NCI-H2029 (cell line): ENCODE measurements at regions not wholly inside any gene's neighbourhood (a gene's known extent, or its start where the extent isn't known, plus 50 kb on each side); places are given as distances from the start of the nearest gene placed in this dataset.
"Not testable (repeated sequence)": the region's sequence is repeated elsewhere in the genome, so short reads cannot be mapped to it uniquely, and the experiment has no call there.

ENCODE experiments used
- DNase-seq: peaks from one replicate; lab custom pipeline; 2025; lab: John Stamatoyannopoulos, UW

DNA sequence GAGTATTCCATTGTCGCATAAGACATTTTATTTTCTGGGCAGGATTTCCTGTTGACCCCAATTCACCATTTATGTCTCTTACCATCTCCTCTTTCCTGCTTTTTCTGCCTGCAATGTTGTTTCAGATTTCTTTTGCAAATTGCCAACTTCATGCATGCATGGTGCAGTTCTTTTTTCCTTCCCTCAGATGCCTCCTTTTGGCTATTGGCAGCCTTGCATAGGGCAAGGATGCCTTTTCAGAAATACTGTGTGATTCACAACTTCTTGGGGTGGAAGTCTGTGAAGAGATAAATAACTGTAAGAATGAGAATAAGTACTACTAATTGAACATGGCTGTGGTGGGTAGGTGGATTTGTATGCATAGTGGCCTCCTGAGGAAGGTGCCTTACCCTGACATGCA is 116.7 kb downstream of the SOX4 start:
- DNase-seq: no peak

- no peak for DNase-seq
These were observed 117.5 kb downstream of the SOX4 start for GRCh38 chr6:21710908-21711627.

- no peak for DNase-seq
These were observed 118.7 kb downstream of the SOX4 start for GRCh38 chr6:21712213-21712612.

DNA sequence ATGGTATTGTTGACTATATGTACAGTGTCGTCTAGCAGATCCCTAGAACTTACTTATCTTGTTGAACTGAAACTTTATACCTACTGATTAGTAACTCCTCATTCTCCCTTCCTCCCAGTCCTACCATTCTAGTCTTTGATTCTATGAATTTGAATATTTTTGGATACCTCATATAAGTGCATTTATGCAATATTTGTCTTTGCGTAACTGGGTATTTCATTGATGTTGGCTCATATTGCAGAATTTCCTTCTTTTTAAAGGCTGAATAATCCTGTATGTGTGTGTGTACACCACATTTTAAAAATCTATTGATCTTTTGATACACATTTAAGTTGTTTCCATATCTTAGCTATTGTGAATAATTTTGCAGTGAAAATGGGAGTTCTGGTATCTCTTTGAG is 119.9 kb downstream of the SOX4 start:
- DNase-seq: no peak

GRCh38 chr6:21715180-21715579 is 121.6 kb downstream of the SOX4 start:
- no peak for DNase-seq

GRCh38 chr6:21722510-21722909 is 129.0 kb downstream of the SOX4 start:
- DNase-seq: no peak

GRCh38 chr6:21726676-21727075 is 133.1 kb downstream of the SOX4 start:
- DNase-seq: no peak

DNA sequence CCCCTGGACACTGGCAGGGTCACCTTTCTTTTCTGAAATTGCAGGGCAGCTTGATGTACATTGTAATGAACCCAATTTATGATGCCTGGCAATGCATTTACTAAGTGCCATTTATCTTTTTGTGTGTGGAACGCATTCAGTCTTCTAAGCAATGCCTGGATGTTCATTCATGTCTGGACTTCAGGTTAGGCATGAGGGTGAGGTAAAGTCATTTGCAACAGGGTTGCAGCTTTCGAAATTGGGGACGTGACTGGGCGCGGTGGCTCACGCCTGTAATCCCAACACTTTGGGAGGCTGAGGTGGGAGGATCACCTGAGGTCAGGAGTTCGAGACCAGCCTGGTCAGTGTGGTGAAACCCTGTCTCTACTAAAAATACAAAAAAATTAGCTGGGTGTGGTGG is 134.6 kb downstream of the SOX4 start:
- DNase-seq: no peak

DNA sequence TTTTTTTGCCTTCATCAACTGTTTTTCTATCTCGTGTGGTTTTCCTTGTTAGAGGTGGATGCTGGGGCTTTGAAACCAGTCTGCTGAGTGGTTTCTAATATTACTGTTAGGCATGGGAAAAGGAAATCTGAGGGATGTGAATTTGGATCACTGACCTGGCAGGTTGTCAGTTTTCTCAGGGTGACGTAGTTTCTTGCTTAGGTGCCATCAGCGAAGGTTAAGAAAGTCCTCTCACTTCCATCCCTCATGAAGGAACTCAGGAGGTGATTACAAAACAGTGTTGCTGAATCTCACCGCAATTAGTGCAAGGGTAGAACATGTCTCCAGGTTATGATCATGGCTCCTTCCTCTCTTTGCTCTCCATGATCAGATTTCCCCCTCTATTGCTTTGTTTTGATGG is 135.9 kb downstream of the SOX4 start:
- DNase-seq: no peak

- no peak for DNase-seq
These were observed 137.0 kb downstream of the SOX4 start for GRCh38 chr6:21730533-21730932.

DNA sequence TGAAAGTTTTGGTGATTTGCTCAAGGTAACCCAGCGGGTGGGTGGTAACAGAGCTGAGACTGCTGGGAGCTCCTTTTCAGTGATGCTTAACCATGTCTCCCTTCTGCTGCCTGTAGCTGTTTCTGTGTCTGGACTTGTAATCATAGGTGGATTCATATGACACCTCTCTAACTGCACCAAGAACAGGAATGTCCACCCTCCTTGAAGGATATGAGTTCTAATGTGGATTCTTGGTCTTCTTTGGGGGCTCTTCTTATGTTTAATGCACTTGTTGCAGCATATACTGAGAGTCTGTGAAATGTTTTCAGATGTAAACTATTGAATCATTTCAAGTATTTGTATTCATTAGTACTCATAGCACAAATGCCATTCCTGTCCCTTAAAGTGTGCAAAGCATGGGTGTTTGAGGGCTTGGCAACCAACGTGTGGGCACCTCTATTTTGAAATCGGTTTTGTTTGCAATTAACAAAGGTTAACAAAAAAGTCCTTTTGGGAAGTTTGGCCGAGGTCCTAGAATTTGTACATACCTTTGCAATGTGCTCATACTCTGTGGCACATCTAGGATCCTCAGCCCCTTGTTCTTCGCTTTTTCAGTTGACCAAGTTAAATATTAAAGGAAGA is 138.0 kb downstream of the SOX4 start:
- DNase-seq: peak; percentile 57

DNA sequence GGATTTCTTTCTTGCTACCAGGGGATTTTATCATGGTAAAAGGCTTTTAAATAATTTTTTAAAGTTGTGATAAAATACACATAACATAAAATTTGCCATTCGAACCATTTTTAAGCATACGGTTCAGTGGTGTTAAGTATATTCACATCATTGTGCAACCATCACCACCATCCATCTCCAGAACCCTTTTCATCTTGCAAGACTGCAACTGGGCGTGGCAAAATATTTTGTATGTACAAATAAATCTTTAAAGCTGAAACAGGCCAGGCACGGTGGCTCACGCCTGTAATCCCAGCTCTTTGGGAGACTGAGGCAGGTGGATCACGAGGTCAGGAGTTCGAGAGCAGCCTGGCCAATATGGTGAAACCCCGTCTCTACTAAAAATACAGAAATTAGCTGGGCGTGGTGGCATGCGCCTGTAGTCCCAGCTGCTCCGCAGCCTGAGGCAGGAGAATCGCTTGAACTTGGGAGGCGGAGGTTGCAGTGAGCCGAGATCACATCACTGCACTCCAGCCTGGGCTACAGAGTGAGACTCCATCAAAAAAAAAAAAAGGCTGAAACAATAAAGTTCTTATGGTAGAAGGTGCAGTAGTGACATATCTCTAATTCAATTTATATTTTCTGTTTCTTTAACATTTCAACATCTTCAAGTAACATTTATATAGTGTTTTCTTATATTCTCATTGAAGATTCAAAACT is 138.6 kb downstream of the SOX4 start:
- DNase-seq: not testable (repeated sequence)

DNA sequence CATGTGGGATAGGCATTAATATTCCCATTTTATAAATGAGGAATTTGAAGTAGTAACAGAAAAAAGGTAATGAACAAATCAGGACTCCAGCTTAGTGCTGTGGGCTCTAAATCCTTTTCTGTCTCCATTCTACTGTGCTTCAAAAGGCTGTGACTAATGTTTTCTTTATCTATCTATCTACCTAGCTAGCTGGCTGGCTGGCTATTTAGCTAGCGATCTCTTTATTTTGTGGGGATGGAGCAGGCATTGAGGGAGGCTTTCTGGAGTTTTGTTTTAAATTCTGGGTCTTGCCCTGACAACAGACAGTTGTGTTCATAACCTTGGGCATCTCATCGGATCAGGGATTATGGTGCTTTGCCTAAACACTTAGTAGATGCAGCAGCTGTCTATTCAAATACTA is 139.2 kb downstream of the SOX4 start:
- DNase-seq: no peak

GRCh38 chr6:21733311-21733710 is 139.8 kb downstream of the SOX4 start:
- DNase-seq: no peak

GRCh38 chr6:21734204-21734603 is 140.7 kb downstream of the SOX4 start:
- no peak for DNase-seq

- DNase-seq: peak; percentile 98
These were observed 144.9 kb downstream of the SOX4 start for GRCh38 chr6:21738180-21739094.

- no peak for DNase-seq
These were observed 145.7 kb downstream of the SOX4 start for GRCh38 chr6:21739241-21739640.

- no peak for DNase-seq
These were observed 146.3 kb downstream of the SOX4 start for GRCh38 chr6:21739838-21740237.

DNA sequence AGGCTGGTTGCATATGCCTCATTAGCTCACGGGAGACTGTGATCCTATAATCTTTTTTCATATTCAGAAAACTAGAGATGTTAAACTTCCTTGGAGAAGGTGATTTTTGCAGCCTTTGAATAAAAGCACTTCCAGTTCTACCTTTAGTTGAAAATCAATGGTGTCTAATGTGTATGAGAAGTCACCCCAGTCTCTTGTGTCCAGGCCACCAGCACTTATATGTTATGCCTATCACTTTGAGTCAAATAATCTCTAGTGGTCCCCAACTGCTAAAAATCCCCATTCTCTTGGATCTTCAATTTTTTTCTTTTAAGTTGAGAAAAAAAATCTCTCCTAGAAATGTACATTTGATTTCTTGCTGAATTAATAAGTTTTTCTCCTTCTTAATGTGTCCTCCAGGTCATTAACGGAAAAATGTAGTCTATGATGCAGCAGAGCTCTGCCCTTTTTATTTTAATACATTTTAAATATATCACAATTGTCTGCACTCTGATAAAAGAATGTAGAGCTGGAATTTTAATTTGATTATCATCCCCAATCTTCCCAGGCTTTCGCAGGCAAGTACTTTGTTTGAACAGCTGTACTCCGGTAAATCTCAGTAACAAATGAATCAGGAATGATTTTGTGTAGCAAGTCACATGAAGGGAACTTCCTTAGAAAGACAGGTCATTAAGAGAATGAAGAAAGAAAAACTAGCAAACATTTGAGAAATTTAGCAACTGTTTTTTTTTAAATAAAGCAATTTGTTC is 147.0 kb downstream of the SOX4 start:
- peak; percentile 27 for DNase-seq

DNA sequence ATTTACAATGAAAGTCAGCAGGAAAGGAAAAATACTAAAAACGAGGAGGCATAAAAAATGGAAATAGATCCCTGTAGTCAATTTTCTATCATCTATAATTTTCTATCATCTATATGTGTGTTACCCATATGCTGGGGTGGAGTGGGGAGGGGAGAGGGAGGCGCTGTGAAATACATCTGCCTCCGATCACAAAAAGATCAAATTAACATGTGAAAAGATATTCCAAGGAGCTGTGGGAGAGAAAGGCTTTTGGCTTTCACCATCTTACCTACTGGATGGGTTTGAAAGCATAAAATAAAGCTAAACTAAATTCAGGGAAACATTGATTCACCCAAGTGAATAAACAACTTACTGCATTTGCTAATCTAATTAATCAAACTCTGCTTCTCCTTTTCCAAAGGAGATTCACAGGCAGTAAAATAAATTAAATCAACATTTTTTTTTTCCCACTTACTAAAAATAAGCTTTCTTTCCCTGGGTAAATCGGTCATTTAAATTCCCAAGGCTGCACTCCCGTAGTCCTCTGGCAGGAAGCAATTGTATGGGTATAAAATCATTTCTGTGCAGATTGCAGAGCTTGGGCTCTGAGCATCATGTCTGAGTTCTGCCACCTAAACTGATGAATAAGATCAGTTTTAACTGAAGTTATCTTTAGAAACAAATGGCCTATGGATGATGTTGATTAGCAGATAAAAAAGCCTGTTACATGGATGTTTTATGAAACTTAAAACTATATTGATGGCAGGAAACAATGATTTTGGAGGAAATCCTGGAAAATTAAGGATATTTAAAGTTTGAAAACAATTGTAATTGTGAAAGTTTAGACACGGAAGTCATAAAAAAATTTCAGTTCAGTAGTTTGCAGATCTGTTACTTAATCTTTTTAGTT is 147.9 kb downstream of the SOX4 start:
- no peak for DNase-seq
